Lower leg skin (tissue), 3 donors: ENCODE measurements at regions not wholly inside any gene's neighbourhood (a gene's known extent, or its start where the extent isn't known, plus 50 kb on each side); places are given as distances from the start of the nearest gene placed in this dataset.

Experiments
- POLR2A ChIP-seq, 2 donors: fragments of 450-650 bp; IDR thresholded peaks; one replicate each; pipeline ENCODE4 v1.6.1; 2016 to 2017; ENCODE audit warnings: antibody characterized with exemption in 2 of 2, mild to moderate bottlenecking in 1 of 2, moderate library complexity in 1 of 2
- TF ChIP-seq, protein P1 (sequence below), 3 donors: fragments of 450-650 bp; IDR thresholded peaks; one replicate each; pipeline ENCODE4 v1.5.1; 2016; ENCODE audit warnings: antibody characterized with exemption in 3 of 3, mild to moderate bottlenecking in 3 of 3, moderate library complexity in 2 of 3

DNA sequence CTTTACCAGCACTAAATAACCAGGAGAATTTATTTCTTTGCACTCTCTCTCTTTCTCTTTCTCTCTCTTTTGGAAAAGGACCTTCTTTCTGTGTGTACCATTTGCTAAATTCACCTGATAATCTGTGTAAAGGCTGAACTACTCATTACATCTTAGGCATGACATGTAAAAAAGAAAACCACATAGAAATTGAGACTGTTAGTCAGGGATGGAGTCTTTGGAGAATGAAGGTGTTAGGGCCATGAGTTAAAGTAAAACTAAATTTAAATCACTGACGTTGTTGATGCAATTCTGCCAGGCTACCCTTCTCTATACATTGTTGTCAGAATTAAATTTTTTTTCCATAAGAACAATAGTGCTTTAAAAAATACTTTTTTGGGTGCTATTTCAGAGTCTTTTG is 263.3 kb downstream of the PTEN start:
- TF ChIP-seq, protein P1, sequence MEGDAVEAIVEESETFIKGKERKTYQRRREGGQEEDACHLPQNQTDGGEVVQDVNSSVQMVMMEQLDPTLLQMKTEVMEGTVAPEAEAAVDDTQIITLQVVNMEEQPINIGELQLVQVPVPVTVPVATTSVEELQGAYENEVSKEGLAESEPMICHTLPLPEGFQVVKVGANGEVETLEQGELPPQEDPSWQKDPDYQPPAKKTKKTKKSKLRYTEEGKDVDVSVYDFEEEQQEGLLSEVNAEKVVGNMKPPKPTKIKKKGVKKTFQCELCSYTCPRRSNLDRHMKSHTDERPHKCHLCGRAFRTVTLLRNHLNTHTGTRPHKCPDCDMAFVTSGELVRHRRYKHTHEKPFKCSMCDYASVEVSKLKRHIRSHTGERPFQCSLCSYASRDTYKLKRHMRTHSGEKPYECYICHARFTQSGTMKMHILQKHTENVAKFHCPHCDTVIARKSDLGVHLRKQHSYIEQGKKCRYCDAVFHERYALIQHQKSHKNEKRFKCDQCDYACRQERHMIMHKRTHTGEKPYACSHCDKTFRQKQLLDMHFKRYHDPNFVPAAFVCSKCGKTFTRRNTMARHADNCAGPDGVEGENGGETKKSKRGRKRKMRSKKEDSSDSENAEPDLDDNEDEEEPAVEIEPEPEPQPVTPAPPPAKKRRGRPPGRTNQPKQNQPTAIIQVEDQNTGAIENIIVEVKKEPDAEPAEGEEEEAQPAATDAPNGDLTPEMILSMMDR (IDR thresholded peaks at IDR 0.05) = no peak
- TF ChIP-seq POLR2A (IDR thresholded peaks at IDR 0.05) = no peak
